ENCODE measurements at regions not wholly inside any gene's neighbourhood (a gene's known extent, or its start where the extent isn't known, plus 50 kb on each side); places are given as distances from the start of the nearest gene placed in this dataset.

- no peak for DNase-seq (ENCODE audit: low read depth in 2 of 2)
Observed at GRCh38 chr7:106775975-106776607, 89.0 kb upstream of the PIK3CG start.

- no peak for DNase-seq (ENCODE audit: low read depth in 2 of 2)
Observed at GRCh38 chr7:106776618-106777347, 88.3 kb upstream of the PIK3CG start.

GRCh38 chr7:106777674-106778299, 87.3 kb upstream of the PIK3CG start:
- no peak for DNase-seq (ENCODE audit: low read depth in 2 of 2)

GRCh38 chr7:106778656-106779250, 86.3 kb upstream of the PIK3CG start:
- DNase-seq (ENCODE audit: low read depth in 2 of 2): no peak

GRCh38 chr7:106779877-106780276, 85.2 kb upstream of the PIK3CG start:
- no peak for DNase-seq (ENCODE audit: low read depth in 2 of 2)

- DNase-seq (ENCODE audit: low read depth in 2 of 2): no peak
Observed at GRCh38 chr7:106781007-106781406, 84.1 kb upstream of the PIK3CG start.

GRCh38 chr7:106781828-106782544, 83.1 kb upstream of the PIK3CG start:
- DNase-seq (ENCODE audit: low read depth in 2 of 2): no peak

GRCh38 chr7:106783286-106783685, 81.8 kb upstream of the PIK3CG start:
- no peak for DNase-seq (ENCODE audit: low read depth in 2 of 2)

GRCh38 chr7:106788637-106789036, 76.4 kb upstream of the PIK3CG start:
- DNase-seq (ENCODE audit: low read depth in 2 of 2): no peak

- no peak for DNase-seq (ENCODE audit: low read depth in 2 of 2)
Observed at GRCh38 chr7:106791526-106791925, 73.6 kb upstream of the PIK3CG start.

- no peak for DNase-seq (ENCODE audit: low read depth in 2 of 2)
Observed at GRCh38 chr7:106792233-106792926, 72.7 kb upstream of the PIK3CG start.

- no peak for DNase-seq (ENCODE audit: low read depth in 2 of 2)
Observed at GRCh38 chr7:106793015-106793975, 71.8 kb upstream of the PIK3CG start.

GRCh38 chr7:106794276-106795083, 70.6 kb upstream of the PIK3CG start:
- DNase-seq (ENCODE audit: low read depth in 2 of 2): no peak

- no peak for DNase-seq (ENCODE audit: low read depth in 2 of 2)
Observed at GRCh38 chr7:106795084-106795876, 69.8 kb upstream of the PIK3CG start.

GRCh38 chr7:106795877-106796231, 69.2 kb upstream of the PIK3CG start:
- no peak for DNase-seq (ENCODE audit: low read depth in 2 of 2)

- DNase-seq (ENCODE audit: low read depth in 2 of 2): no peak
Observed at GRCh38 chr7:106797937-106798336, 67.1 kb upstream of the PIK3CG start.

- DNase-seq (ENCODE audit: low read depth in 2 of 2): no peak
Observed at GRCh38 chr7:106802589-106802988, 62.5 kb upstream of the PIK3CG start.

- no peak for DNase-seq (ENCODE audit: low read depth in 2 of 2)
Observed at GRCh38 chr7:106806556-106806955, 58.5 kb upstream of the PIK3CG start.

- DNase-seq (ENCODE audit: low read depth in 2 of 2): no peak
Observed at GRCh38 chr7:106807474-106807873, 57.6 kb upstream of the PIK3CG start.

Measured in stimulated activated CD8-positive, alpha-beta memory T cell treated with anti-CD3 and anti-CD28 coated beads, Interleukin-7, amount 100 ng/mL, for 1 hour (primary cell).